ENCODE measurements at regions not wholly inside any gene's neighbourhood (a gene's known extent, or its start where the extent isn't known, plus 50 kb on each side); places are given as distances from the start of the nearest gene placed in this dataset.

DNA sequence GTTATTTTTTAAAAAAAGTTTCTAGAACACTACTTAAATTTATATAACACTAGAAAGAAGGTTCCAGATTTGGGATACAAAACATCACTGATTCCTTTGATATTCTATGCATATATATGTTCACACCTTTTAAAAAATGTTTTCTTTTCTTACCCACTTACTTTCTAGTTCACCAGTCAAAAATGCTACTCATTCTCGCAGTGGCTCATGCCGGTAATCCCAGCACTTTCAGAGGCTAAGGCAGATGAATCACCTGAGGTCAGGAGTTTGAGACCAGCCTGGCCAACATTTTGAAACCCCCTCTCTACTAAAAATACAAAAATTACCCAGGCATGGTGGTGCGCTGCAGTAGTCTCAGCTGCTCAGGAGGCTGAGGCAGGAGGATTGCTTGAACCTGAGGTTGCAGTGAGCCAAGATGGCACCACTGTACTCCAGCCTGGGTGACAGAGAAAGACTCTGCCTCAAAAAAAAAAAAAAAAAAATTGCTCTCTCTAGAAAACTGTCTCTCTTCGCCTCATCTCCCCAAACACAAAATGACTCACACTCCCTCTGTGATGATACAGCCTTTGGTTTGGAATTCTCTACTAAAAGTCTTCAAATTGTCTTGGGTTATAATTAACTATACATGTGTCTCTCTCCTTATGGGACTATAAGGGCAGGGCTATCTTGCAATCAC is 52.6 kb upstream of the TGFBR2 start:
- H3K4me1 ChIP-seq (ENCODE audit: low read depth): peaks cover 8% of the 10 kb centered on the region
- TF ChIP-seq, protein P1, sequence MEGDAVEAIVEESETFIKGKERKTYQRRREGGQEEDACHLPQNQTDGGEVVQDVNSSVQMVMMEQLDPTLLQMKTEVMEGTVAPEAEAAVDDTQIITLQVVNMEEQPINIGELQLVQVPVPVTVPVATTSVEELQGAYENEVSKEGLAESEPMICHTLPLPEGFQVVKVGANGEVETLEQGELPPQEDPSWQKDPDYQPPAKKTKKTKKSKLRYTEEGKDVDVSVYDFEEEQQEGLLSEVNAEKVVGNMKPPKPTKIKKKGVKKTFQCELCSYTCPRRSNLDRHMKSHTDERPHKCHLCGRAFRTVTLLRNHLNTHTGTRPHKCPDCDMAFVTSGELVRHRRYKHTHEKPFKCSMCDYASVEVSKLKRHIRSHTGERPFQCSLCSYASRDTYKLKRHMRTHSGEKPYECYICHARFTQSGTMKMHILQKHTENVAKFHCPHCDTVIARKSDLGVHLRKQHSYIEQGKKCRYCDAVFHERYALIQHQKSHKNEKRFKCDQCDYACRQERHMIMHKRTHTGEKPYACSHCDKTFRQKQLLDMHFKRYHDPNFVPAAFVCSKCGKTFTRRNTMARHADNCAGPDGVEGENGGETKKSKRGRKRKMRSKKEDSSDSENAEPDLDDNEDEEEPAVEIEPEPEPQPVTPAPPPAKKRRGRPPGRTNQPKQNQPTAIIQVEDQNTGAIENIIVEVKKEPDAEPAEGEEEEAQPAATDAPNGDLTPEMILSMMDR (IDR thresholded peaks at IDR 0.05; ENCODE audit: low read depth, low read length): no peak
- H3K36me3 ChIP-seq: no peaks in the 10 kb centered on the region
- no peaks in the 10 kb centered on the region for H3K27me3 ChIP-seq
- no peak overlapping the region for H3K4me3 ChIP-seq
- no peak for DNase-seq (ENCODE audit: low read depth in 1 of 2, low spot score in 1 of 2)
- no peaks in the 10 kb centered on the region for H3K9me3 ChIP-seq (ENCODE audit: low read depth)
- H3K27ac ChIP-seq: no peak overlapping the region

DNA sequence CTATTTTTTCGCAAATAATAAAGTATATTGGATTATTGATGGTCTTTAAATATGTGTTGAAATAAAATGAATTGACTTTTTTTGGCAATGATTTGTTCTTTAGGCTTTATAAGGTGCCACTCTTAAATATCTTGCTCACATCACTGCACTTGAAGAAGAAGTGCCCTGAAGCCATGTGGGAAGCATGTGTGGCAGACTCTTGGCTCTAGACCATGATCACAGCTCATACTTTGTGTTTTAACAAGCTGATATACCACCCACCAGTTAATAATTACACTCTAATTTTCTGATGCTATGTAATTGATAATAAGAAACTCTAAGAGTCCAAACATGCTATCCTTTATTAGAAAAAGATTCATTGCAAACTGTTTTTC is 52.1 kb upstream of the TGFBR2 start:
- TF ChIP-seq, protein P1 (IDR thresholded peaks at IDR 0.05; ENCODE audit: low read depth, low read length): no peak
- Histone ChIP-seq H3K4me1 (ENCODE audit: low read depth) (peaks cover 8% of the 10 kb centered on the region), H3K4me3 (no peak overlapping the region), H3K36me3 (no peaks in the 10 kb centered on the region), H3K27ac (no peak overlapping the region), H3K9me3 (ENCODE audit: low read depth) (no peaks in the 10 kb centered on the region), H3K27me3 (no peaks in the 10 kb centered on the region)
- no peak for DNase-seq (ENCODE audit: low read depth in 1 of 2, low spot score in 1 of 2)

DNA sequence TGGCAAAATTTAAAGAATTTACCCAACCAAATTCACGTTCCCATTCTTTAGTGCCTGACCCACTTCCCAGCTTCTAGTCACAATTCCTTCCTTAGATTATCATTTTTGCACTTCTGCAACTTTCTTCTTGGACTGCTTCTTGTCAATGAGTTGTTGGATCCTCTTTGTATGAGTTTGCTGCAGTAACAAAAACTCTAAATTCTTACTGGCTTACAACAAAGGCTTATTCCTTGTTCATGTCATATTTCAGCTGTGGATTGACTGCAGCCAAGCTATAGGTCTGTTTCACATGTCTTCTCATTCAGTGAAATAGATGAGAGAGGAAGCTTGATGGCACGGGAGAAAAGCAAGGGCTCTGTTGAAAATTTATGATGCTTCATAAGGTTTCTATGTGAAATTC is 50.4 kb upstream of the TGFBR2 start:
- Histone ChIP-seq H3K9me3 (ENCODE audit: low read depth) (no peaks in the 10 kb centered on the region), H3K4me3 (no peak overlapping the region), H3K4me1 (ENCODE audit: low read depth) (peaks cover 8% of the 10 kb centered on the region), H3K27me3 (no peaks in the 10 kb centered on the region), H3K36me3 (no peaks in the 10 kb centered on the region), H3K27ac (no peak overlapping the region)
- DNase-seq (ENCODE audit: low read depth in 1 of 2, low spot score in 1 of 2): no peak
- TF ChIP-seq, protein P1 (IDR thresholded peaks at IDR 0.05; ENCODE audit: low read depth, low read length): no peak

All from cardiac muscle cell (in vitro differentiated cells and primary cell).